ENCODE measurements at regions not wholly inside any gene's neighbourhood (a gene's known extent, or its start where the extent isn't known, plus 50 kb on each side); places are given as distances from the start of the nearest gene placed in this dataset.

- H3K27ac ChIP-seq: no peak overlapping the region
- H3K27me3 ChIP-seq (ENCODE audit: insufficient read depth, low read depth, severe bottlenecking): no peaks in the 10 kb centered on the region
- no peaks in the 10 kb centered on the region for H3K9me3 ChIP-seq (ENCODE audit: severe bottlenecking)
- no peaks in the 10 kb centered on the region for H3K36me3 ChIP-seq
- no peak for DNase-seq
- H3K4me3 ChIP-seq (ENCODE audit: low read depth, low read length): no peak overlapping the region
- TF ChIP-seq CTCF (IDR thresholded peaks at IDR 0.05; ENCODE audit: low read depth, low read length): no peak
These were observed 70.7 kb downstream of the FAM43A start for GRCh38 chr3:194756460-194756779.

- no peak for DNase-seq
- Histone ChIP-seq H3K27ac (no peak overlapping the region), H3K27me3 (ENCODE audit: insufficient read depth, low read depth, severe bottlenecking) (no peaks in the 10 kb centered on the region), H3K36me3 (no peaks in the 10 kb centered on the region), H3K9me3 (ENCODE audit: severe bottlenecking) (no peaks in the 10 kb centered on the region), H3K4me3 (ENCODE audit: low read depth, low read length) (no peak overlapping the region)
- no peak for TF ChIP-seq CTCF (IDR thresholded peaks at IDR 0.05; ENCODE audit: low read depth, low read length)
These were observed 71.2 kb downstream of the FAM43A start for GRCh38 chr3:194756791-194757325.

- no peak for TF ChIP-seq CTCF (IDR thresholded peaks at IDR 0.05; ENCODE audit: low read depth, low read length)
- DNase-seq: no peak
- H3K27ac ChIP-seq: no peak overlapping the region
These were observed 72.0 kb downstream of the FAM43A start for GRCh38 chr3:194757647-194758061.

GRCh38 chr3:194758716-194759115 lies 73.0 kb downstream of the FAM43A start:
- H3K27ac ChIP-seq: no peak overlapping the region
- H3K4me3 ChIP-seq (ENCODE audit: low read depth, low read length): no peak overlapping the region
- H3K9me3 ChIP-seq (ENCODE audit: severe bottlenecking): no peaks in the 10 kb centered on the region
- H3K27me3 ChIP-seq (ENCODE audit: insufficient read depth, low read depth, severe bottlenecking): no peaks in the 10 kb centered on the region
- no peak for TF ChIP-seq CTCF (IDR thresholded peaks at IDR 0.05; ENCODE audit: low read depth, low read length)
- H3K36me3 ChIP-seq: no peaks in the 10 kb centered on the region
- no peak for DNase-seq

More at GRCh38 chr3:194757647-194758061, 72.0 kb downstream of the FAM43A start:
- H3K36me3 ChIP-seq: no peaks in the 10 kb centered on the region
- no peaks in the 10 kb centered on the region for H3K27me3 ChIP-seq (ENCODE audit: insufficient read depth, low read depth, severe bottlenecking)
- H3K9me3 ChIP-seq (ENCODE audit: severe bottlenecking): no peaks in the 10 kb centered on the region
- H3K4me3 ChIP-seq (ENCODE audit: low read depth, low read length): no peak overlapping the region

GRCh38 chr3:194760494-194761137 lies 74.9 kb downstream of the FAM43A start:
- no peak for DNase-seq
- no peaks in the 10 kb centered on the region for H3K27me3 ChIP-seq (ENCODE audit: insufficient read depth, low read depth, severe bottlenecking)
- no peak for TF ChIP-seq CTCF (IDR thresholded peaks at IDR 0.05; ENCODE audit: low read depth, low read length)
- no peaks in the 10 kb centered on the region for H3K36me3 ChIP-seq
- no peaks in the 10 kb centered on the region for H3K9me3 ChIP-seq (ENCODE audit: severe bottlenecking)
- no peak overlapping the region for H3K27ac ChIP-seq
- H3K4me3 ChIP-seq (ENCODE audit: low read depth, low read length): no peak overlapping the region

GRCh38 chr3:194761384-194761783 lies 75.7 kb downstream of the FAM43A start:
- Histone ChIP-seq H3K36me3 (no peaks in the 10 kb centered on the region), H3K4me3 (ENCODE audit: low read depth, low read length) (no peak overlapping the region), H3K27me3 (ENCODE audit: insufficient read depth, low read depth, severe bottlenecking) (no peaks in the 10 kb centered on the region), H3K9me3 (ENCODE audit: severe bottlenecking) (no peaks in the 10 kb centered on the region), H3K27ac (no peak overlapping the region)
- TF ChIP-seq CTCF (IDR thresholded peaks at IDR 0.05; ENCODE audit: low read depth, low read length): no peak
- DNase-seq: no peak

Data from WERI-Rb-1 (cell line).